SK-N-MC (cell line): ENCODE measurements at regions not wholly inside any gene's neighbourhood (a gene's known extent, or its start where the extent isn't known, plus 50 kb on each side); places are given as distances from the start of the nearest gene placed in this dataset.

ENCODE experiments used
- DNase-seq: peaks from one replicate; pipeline ENCODE4 v3.0.0-alpha.2; 2011; ENCODE audit warnings: low read depth, low spot score
- H3K27ac ChIP-seq: fragments of 200-600 bp; sonication (generic); 2 replicates; pipeline ENCODE4 v1.5.1; 2016; ENCODE audit warnings: mixed run types
- H3K36me3 ChIP-seq: fragments of 200-600 bp; sonication (generic); 2 replicates; pipeline ENCODE4 v1.6.1; 2017; ENCODE audit warnings: antibody characterized with exemption, low read length, mixed read lengths; ENCODE audit not compliant: insufficient read depth
- H3K4me3 ChIP-seq: fragments of 200-600 bp; sonication (generic); 2 replicates; pipeline ENCODE4 v1.5.1; 2016
- H3K9ac ChIP-seq: fragments of 200-600 bp; sonication (generic); 2 replicates; pipeline ENCODE4 v1.8.0; 2017; ENCODE audit warnings: mixed run types, mixed read lengths; ENCODE audit not compliant: insufficient read length
- H3K9me3 ChIP-seq: fragments of 200-600 bp; sonication (generic); 2 replicates; pipeline ENCODE4 v1.6.1; 2017; ENCODE audit warnings: low read depth, mild to moderate bottlenecking, antibody characterized with exemption, low read length, moderate library complexity, mixed read lengths
- EZH2 ChIP-seq: fragments of 200-600 bp; sonication (generic); IDR thresholded peaks from one replicate; pipeline ENCODE4 v1.6.1; 2017; ENCODE audit warnings: antibody characterized with exemption
- FOXP2 ChIP-seq: optimal IDR thresholded peaks from 2 replicates; pipeline ENCODE3; 2011; ENCODE audit warnings: mild to moderate bottlenecking, moderate library complexity; ENCODE audit not compliant: insufficient read depth; ENCODE audit errors: extremely low read length, control extremely low read depth
- POLR2AphosphoS5 ChIP-seq: IDR thresholded peaks from 2 replicates; pipeline ENCODE4 v1.6.1; 2012; ENCODE audit warnings: mild to moderate bottlenecking, low read depth, low read length, borderline replicate concordance

DNA sequence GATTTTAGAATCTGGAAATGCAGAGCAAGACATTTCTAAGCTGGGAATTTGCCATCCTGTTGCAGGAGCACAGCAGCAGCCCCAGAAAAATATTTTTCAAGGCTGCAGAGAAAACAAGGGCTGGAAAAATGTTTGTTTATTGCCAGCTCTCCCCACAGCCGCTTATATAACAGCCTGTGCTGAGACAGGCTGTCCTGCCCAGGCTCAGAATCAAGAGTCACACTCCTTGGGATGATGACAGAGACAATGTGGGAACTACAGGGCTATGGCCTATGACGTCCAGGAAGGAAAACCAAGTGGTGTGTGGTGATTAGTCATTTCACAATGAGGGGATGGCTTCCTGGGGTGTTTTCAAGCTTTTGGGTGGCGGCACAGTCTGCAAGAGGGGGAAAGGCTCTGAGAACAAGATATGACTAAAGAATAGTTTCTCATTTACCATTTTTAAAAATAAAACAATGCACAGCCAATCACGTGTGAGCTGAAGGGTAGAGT lies 136.3 kb upstream of the SERP2 start:
- Histone ChIP-seq H3K9me3 (no peaks in the 10 kb centered on the region), H3K9ac (peak overlapping the region; percentile 3), H3K4me3 (no peak overlapping the region), H3K27ac (no peak overlapping the region), H3K36me3 (no peaks in the 10 kb centered on the region)
- DNase-seq, result no peak
- TF ChIP-seq POLR2AphosphoS5 (no peak), EZH2 (no peak), FOXP2 (no peak)

DNA sequence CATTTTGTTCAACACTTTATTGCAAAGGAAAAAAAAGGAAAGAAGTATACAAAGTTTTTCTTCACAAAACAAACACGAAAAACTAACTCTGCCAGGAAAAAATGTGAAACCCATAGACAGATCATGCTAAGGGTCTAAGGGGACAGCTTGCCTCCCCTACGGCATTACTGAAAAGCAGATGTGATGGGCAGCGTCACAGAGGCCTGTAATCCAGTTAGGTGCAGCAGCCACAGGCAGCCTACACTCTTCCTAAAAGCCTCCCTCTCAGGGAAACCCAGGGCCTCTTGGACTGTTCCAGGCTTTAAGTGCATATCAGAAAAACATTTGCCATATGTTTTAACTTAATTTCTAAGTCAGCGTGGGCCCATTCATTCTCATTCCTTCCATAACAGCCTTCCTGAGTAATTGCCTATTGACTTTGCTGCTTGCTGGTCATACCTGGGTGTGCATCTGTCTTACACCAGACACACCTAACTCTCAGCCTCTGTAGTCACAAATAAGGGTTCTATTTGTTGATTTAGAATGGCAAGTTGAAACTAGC lies 135.7 kb upstream of the SERP2 start:
- Histone ChIP-seq H3K4me3 (no peak overlapping the region), H3K27ac (no peak overlapping the region), H3K36me3 (no peaks in the 10 kb centered on the region), H3K9me3 (no peaks in the 10 kb centered on the region), H3K9ac (peak overlapping the region; percentile 3)
- TF ChIP-seq FOXP2 (no peak), POLR2AphosphoS5 (no peak), EZH2 (no peak)
- no peak for DNase-seq

DNA sequence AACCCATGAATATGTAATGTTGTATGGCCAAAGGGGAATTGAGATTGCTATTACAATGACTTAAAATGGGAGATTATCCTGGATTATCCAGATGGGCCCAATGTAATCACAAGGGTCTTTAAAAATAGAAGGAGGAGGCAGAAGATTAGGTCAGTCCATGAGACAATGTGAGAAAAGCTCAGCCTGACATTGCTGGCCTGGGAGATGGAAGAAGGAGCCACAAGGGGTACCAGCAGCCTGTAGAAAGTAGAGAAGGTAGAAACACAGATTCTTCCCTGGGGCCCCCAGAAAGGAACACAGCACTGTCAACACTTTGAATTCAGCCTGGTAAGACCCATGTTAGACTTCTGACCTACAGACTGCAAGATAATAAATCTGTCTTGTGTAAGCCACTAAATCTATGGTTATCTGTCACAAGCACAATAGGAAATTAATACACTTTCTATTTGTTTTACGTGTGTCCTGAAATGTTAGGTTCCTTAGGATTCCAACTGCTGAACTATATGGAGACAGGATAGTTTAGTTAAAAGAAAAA lies 132.9 kb upstream of the SERP2 start:
- TF ChIP-seq EZH2, result no peak
- no peak for TF ChIP-seq POLR2AphosphoS5
- no peak for TF ChIP-seq FOXP2
- DNase-seq, result no peak
- Histone ChIP-seq H3K36me3 (no peaks in the 10 kb centered on the region), H3K4me3 (no peak overlapping the region), H3K27ac (no peak overlapping the region), H3K9ac (no peak overlapping the region), H3K9me3 (no peaks in the 10 kb centered on the region)

DNA sequence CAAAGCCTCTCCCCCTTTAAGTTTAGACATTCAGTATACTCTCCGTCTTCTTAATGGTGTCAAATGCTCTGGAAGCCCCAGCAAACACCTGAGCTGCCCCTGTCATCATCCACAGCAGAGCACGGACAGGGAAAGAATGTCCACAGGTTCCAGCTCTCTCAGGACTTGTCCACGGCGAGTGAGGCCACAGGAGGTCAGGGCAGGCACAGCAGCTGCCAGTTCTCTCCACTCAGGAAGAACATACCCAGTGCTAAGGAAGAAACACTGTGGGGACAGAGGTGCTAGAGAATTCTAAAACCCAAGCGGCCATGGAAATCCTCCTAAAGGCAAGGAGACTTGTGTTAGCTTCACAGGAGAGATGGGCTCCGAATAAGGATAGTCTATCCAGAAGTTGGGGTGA lies 132.0 kb upstream of the SERP2 start:
- TF ChIP-seq EZH2, result no peak
- TF ChIP-seq POLR2AphosphoS5, result no peak
- no peak for TF ChIP-seq FOXP2
- Histone ChIP-seq H3K9me3 (no peaks in the 10 kb centered on the region), H3K27ac (no peak overlapping the region), H3K36me3 (no peaks in the 10 kb centered on the region), H3K9ac (no peak overlapping the region), H3K4me3 (no peak overlapping the region)
- DNase-seq, result no peak

DNA sequence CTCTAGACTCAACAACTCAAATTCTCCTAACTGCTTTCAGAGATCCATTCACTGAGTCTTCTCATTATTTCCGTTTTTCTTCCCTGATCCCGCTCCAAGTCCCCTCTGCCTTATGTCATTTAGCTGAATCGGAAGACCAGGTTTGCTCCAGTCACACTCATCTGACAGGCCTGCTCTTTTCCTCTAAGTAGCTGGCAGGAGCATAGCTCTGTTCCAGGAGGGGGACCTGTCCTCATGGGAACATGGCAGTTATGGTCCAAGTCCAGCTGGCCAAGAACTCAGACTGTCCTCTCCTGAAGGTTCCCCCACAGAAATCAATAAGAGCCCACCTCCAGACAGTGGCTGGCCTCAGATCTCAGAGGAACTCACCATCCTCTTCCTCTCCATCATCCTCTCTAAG lies 130.9 kb upstream of the SERP2 start:
- no peaks in the 10 kb centered on the region for H3K9me3 ChIP-seq
- H3K27ac ChIP-seq, result no peak overlapping the region
- H3K4me3 ChIP-seq, result no peak overlapping the region
- DNase-seq, result no peak
- TF ChIP-seq POLR2AphosphoS5 (no peak), EZH2 (no peak), FOXP2 (no peak)
- no peak overlapping the region for H3K9ac ChIP-seq
- H3K36me3 ChIP-seq, result no peaks in the 10 kb centered on the region

DNA sequence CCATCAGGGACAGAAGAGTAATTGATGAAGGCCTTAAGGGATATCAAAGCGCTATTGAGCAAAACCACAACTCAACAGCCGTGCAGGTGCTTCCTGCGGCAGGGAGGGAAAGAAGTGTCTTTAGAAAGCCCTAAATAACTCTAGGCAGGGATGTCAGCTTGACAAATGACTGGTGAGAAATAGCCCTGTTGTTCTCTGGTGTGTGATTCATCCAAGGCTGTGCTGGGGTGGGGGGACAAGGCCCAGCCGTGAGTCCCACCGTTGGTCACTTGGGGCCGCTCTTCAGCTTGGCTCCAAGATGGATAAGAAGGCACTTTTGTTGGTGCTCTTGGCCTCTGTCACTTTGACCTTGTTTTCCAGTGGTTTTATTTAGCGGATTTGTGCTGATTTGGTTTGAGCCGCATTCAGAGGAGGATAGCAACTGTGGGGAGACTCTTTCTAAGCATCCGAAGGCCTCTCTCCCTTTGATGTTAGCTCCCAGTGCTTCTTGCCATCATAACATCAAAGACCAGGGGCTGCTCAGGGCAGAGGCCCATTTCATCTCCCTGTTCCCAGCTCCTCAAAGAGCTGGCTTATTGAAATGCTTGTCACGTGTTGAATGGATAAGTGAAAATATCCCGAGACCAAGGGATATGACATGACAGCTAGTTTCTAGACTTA lies 130.3 kb upstream of the SERP2 start:
- no peak overlapping the region for H3K9ac ChIP-seq
- no peaks in the 10 kb centered on the region for H3K9me3 ChIP-seq
- DNase-seq, result no peak
- no peaks in the 10 kb centered on the region for H3K36me3 ChIP-seq
- no peak overlapping the region for H3K4me3 ChIP-seq
- no peak overlapping the region for H3K27ac ChIP-seq
- TF ChIP-seq FOXP2, result no peak
- no peak for TF ChIP-seq EZH2

DNA sequence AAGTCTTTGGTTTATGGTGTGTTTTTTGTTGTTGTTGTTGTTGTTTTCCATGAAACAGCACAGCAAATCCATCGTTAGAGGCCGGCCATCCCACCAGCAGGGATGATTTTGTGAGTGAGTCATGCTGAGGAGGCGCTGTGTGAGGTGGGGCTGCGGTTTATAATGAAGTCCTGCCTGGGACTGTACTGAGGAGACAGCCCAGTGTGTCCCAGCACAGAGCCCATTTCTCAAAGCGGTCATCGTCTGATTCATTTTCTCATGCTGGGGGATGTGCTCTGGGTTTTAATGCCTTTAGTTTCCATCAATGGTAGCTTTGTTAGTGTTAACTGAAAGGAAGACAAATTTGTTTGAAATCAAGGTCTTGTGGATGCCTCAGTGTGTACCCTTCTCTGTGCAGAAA lies 129.3 kb upstream of the SERP2 start:
- no peak for DNase-seq
- Histone ChIP-seq H3K9ac (no peak overlapping the region), H3K4me3 (no peak overlapping the region), H3K9me3 (no peaks in the 10 kb centered on the region), H3K36me3 (no peaks in the 10 kb centered on the region), H3K27ac (no peak overlapping the region)
- TF ChIP-seq POLR2AphosphoS5 (no peak), FOXP2 (no peak), EZH2 (no peak)

DNA sequence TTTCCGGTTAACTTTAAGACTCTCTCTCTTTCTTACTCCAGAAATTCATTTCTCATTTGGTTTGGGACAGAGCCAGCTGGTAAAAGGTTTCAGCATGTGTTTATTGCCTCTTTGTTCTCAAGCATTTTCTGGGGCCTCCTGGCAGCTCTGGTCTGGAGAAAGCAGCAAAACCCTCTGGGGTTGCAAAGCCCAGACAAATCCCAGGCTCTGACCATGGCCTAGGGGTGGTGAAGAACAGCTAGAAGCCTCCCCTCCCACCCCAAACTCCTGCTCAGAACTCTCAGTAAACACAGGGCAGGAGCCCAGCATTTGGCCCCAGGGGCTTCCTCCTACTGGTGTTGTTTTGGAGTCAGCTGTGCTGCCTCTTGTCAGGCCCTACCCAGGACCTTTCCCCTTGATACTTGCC lies 124.2 kb upstream of the SERP2 start:
- Histone ChIP-seq H3K9ac (peak overlapping the region; percentile 24), H3K9me3 (no peaks in the 10 kb centered on the region), H3K36me3 (no peaks in the 10 kb centered on the region), H3K27ac (peak overlapping the region; percentile 44), H3K4me3 (peak overlapping the region; percentile 42)
- DNase-seq, result no peak
- TF ChIP-seq POLR2AphosphoS5, result no peak
- no peak for TF ChIP-seq EZH2
- TF ChIP-seq FOXP2, result no peak

DNA sequence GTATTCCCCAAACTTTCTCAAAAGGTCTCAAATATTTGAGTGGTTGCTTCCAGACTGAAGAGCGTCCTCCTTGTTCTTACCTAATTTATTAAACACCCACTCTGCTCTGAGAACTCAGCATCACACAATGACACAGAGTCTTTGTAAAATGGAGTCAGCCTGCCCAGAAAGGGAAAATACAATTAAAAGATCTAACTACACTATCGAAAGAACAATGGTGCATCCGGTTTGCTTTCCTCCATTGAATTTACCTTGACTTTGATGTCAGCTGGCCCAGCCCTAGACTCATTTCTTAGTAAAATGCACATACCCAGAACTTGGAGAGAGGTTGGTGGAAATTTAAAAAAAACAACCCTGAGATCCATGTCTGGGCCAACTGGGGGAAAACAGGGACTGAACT lies 120.7 kb upstream of the SERP2 start:
- Histone ChIP-seq H3K27ac (no peak overlapping the region), H3K9me3 (no peaks in the 10 kb centered on the region), H3K9ac (no peak overlapping the region), H3K4me3 (no peak overlapping the region), H3K36me3 (no peaks in the 10 kb centered on the region)
- DNase-seq, result no peak
- TF ChIP-seq EZH2 (no peak), POLR2AphosphoS5 (no peak), FOXP2 (no peak)
